Uterus (tissue), 3 donors: ENCODE measurements at regions not wholly inside any gene's neighbourhood (a gene's known extent, or its start where the extent isn't known, plus 50 kb on each side); places are given as distances from the start of the nearest gene placed in this dataset.

Source experiments
- DNase-seq, 2 donors: peaks; one replicate each; pipeline ENCODE4 v3.0.0-alpha.2; 2019 to 2020
- H3K27ac ChIP-seq, 2 donors: fragments of 200-600 bp; sonication (generic); 1 replicate in 1 of 2; 2 replicates in 1 of 2; pipeline ENCODE4 v1.5.1; 2016 to 2018
- H3K27me3 ChIP-seq, 2 donors: fragments of 200-600 bp; sonication (generic); one replicate each; pipeline ENCODE4 v1.5.1; 2018 to 2019; ENCODE audit warnings: control low read depth in 1 of 2
- H3K36me3 ChIP-seq, 2 donors: fragments of 200-600 bp; sonication (generic); one replicate each; pipeline ENCODE4 v1.5.1; 2019; ENCODE audit warnings: control low read depth in 1 of 2
- H3K4me1 ChIP-seq, 2 donors: fragments of 200-600 bp; sonication (generic); one replicate each; pipeline ENCODE4 v1.5.1; 2018 to 2019; ENCODE audit warnings: control low read depth in 1 of 2
- H3K4me3 ChIP-seq, 2 donors: fragments of 200-600 bp; sonication (generic); 1 replicate in 1 of 2; 2 replicates in 1 of 2; pipeline ENCODE4 v1.5.1; 2018 to 2019; ENCODE audit warnings: mild to moderate bottlenecking in 1 of 2
- H3K9me3 ChIP-seq, 2 donors: fragments of 200-600 bp; sonication (generic); one replicate each; pipeline ENCODE4 v1.5.1; 2019; ENCODE audit warnings: control low read depth in 1 of 2
- CTCF ChIP-seq, 4 experiments: fragments of 200-600 bp in 2 of 4; fragments of 450-650 bp in 2 of 4; sonication (generic) in 2 of 4; IDR thresholded peaks; one replicate each; pipeline ENCODE4 v1.5.1; 2016 to 2019; ENCODE audit warnings: antibody characterized with exemption in 4 of 4, mild to moderate bottlenecking in 2 of 4, moderate library complexity in 1 of 4
- POLR2A ChIP-seq, 2 donors: fragments of 450-650 bp; IDR thresholded peaks; one replicate each; pipeline ENCODE4 v1.6.1; 2016; ENCODE audit warnings: antibody characterized with exemption in 2 of 2, mild to moderate bottlenecking in 1 of 2, moderate library complexity in 1 of 2
- intact Hi-C: fragments of 100-400 bp; cut with DNase I; formaldehyde crosslinking; loops from one replicate; pipeline ENCODE4 v1.15.1; 2023; ENCODE audit warnings: low total_unique reads
- donor health status: DM: yes; HTN: yes; CAD: no.

- intact Hi-C loops = no loop called here
- Histone ChIP-seq H3K4me3 (no peak overlapping the region), H3K27me3 (no peaks in the 10 kb centered on the region), H3K9me3 (no peaks in the 10 kb centered on the region), H3K36me3 (no peaks in the 10 kb centered on the region), H3K4me1 (peaks cover 0 to 3% of the 10 kb centered on the region in 2 donors), H3K27ac (peak overlapping the region; percentile 29 to 40)
- DNase-seq = no peak
- TF ChIP-seq CTCF (IDR thresholded peaks at IDR 0.05) (peak; percentile 18 to 34 (median 22)), POLR2A (IDR thresholded peaks at IDR 0.05) (no peak)
Observed at GRCh38 chr15:29942143-29942542, 119.9 kb upstream of the TJP1 start.

GRCh38 chr15:29939404-29939803, 117.1 kb upstream of the TJP1 start:
- Histone ChIP-seq H3K9me3 (no peaks in the 10 kb centered on the region), H3K4me3 (no peak overlapping the region), H3K27ac (no peak overlapping the region), H3K36me3 (no peaks in the 10 kb centered on the region), H3K27me3 (no peaks in the 10 kb centered on the region), H3K4me1 (no peaks in the 10 kb centered on the region)
- no peak for TF ChIP-seq POLR2A (IDR thresholded peaks at IDR 0.05)
- TF ChIP-seq CTCF (IDR thresholded peaks at IDR 0.05) = no peak
- intact Hi-C loops = no loop called here
- no peak for DNase-seq

GRCh38 chr15:29938361-29939335, 116.4 kb upstream of the TJP1 start:
- intact Hi-C loops = no loop called here
- no peak for DNase-seq
- TF ChIP-seq POLR2A (IDR thresholded peaks at IDR 0.05) (no peak), CTCF (IDR thresholded peaks at IDR 0.05) (peak; percentile 25 to 35 (median 28))

GRCh38 chr15:29937956-29938355, 115.7 kb upstream of the TJP1 start:
- DNase-seq = no peak
- no peaks in the 10 kb centered on the region for H3K9me3 ChIP-seq
- intact Hi-C loops = no loop called here
- H3K4me3 ChIP-seq = no peak overlapping the region
- TF ChIP-seq POLR2A (IDR thresholded peaks at IDR 0.05) (no peak), CTCF (IDR thresholded peaks at IDR 0.05) (no peak)
- no peaks in the 10 kb centered on the region for H3K36me3 ChIP-seq
- H3K27ac ChIP-seq = peak overlapping the region in 1 of 2 donors; percentile 7
- no peaks in the 10 kb centered on the region for H3K27me3 ChIP-seq
- no peaks in the 10 kb centered on the region for H3K4me1 ChIP-seq

More at GRCh38 chr15:29938361-29939335, 116.4 kb upstream of the TJP1 start:
- no peaks in the 10 kb centered on the region for H3K36me3 ChIP-seq
- H3K4me3 ChIP-seq = no peak overlapping the region
- H3K9me3 ChIP-seq = no peaks in the 10 kb centered on the region
- H3K27me3 ChIP-seq = no peaks in the 10 kb centered on the region
- H3K4me1 ChIP-seq = no peaks in the 10 kb centered on the region
- H3K27ac ChIP-seq = no peak overlapping the region

- intact Hi-C loops = no loop called here
- DNase-seq = no peak
Observed at GRCh38 chr15:29936353-29937049, 114.2 kb upstream of the TJP1 start.

More at GRCh38 chr15:29936353-29937049, 114.2 kb upstream of the TJP1 start:
- no peaks in the 10 kb centered on the region for H3K9me3 ChIP-seq
- H3K36me3 ChIP-seq = no peaks in the 10 kb centered on the region
- no peak overlapping the region for H3K27ac ChIP-seq
- no peak for TF ChIP-seq CTCF (IDR thresholded peaks at IDR 0.05)
- no peak for TF ChIP-seq POLR2A (IDR thresholded peaks at IDR 0.05)
- no peaks in the 10 kb centered on the region for H3K4me1 ChIP-seq
- H3K27me3 ChIP-seq = no peaks in the 10 kb centered on the region
- H3K4me3 ChIP-seq = no peak overlapping the region
